Activated T-cell treated with anti-CD3 and anti-CD28 coated beads, Interleukin-2, amount 50 U/mL, for 72 hours (primary cell): ENCODE measurements at regions not wholly inside any gene's neighbourhood (a gene's known extent, or its start where the extent isn't known, plus 50 kb on each side); places are given as distances from the start of the nearest gene placed in this dataset.

Experiments used
- ATAC-seq, 2 donors: fragments of 150-1000 bp; cut with Tn5 transposase; replicated peaks in 1 of 2; 2 replicates each; pipeline ENCODE4 v1.10.0; 2021; ENCODE audit warnings: moderate library complexity in 2 of 2, mild to moderate bottlenecking in 1 of 2
- DNase-seq, 2 donors: peaks; one replicate each; pipeline ENCODE4 v3.0.0; 2021 to 2022; ENCODE audit warnings: mixed read lengths in 1 of 2
- H3K27ac Mint-ChIP-seq: one replicate; pipeline ENCODE4 v1.8.0; 2022; ENCODE audit warnings: mild to moderate bottlenecking, moderate library complexity, mixed read lengths
- H3K27me3 Mint-ChIP-seq: one replicate; pipeline ENCODE4 v1.8.0; 2022; ENCODE audit warnings: low read depth, mixed read lengths
- H3K36me3 Mint-ChIP-seq, 2 donors: one replicate each; pipeline ENCODE4 v1.8.0; 2022; ENCODE audit warnings: mixed read lengths in 2 of 2, mild to moderate bottlenecking in 1 of 2; ENCODE audit not compliant: insufficient read depth in 2 of 2
- H3K4me1 Mint-ChIP-seq: one replicate; pipeline ENCODE4 v1.8.0; 2022; ENCODE audit warnings: low read depth, mixed read lengths
- H3K4me3 Mint-ChIP-seq, 2 donors: one replicate each; pipeline ENCODE4 v1.8.0; 2022; ENCODE audit warnings: mild to moderate bottlenecking in 2 of 2, mixed read lengths in 2 of 2, moderate library complexity in 2 of 2
- H3K9me3 Mint-ChIP-seq, 2 donors: one replicate each; pipeline ENCODE4 v1.8.0; 2022; ENCODE audit warnings: mixed read lengths in 2 of 2

GRCh38 chr14:71371711-71372396, 464.6 kb downstream of the PCNX1 start:
- Mint-ChIP-seq H3K27ac (peak overlapping the region; percentile 95), H3K9me3 (peaks cover 0 to 3% of the 10 kb centered on the region in 2 donors)

GRCh38 chr14:71372411-71372838, 465.2 kb downstream of the PCNX1 start:
- H3K4me3 Mint-ChIP-seq: peak overlapping the region; percentile 1 to 86
- peaks cover 0 to 3% of the 10 kb centered on the region in 2 donors for H3K9me3 Mint-ChIP-seq
- H3K36me3 Mint-ChIP-seq: peaks cover 7 to 17% of the 10 kb centered on the region in 2 donors
- H3K27ac Mint-ChIP-seq: peak overlapping the region; percentile 95
- ATAC-seq (no peak), DNase-seq (no peak)
- H3K27me3 Mint-ChIP-seq: no peaks in the 10 kb centered on the region
- peaks cover 31% of the 10 kb centered on the region for H3K4me1 Mint-ChIP-seq

More at GRCh38 chr14:71371711-71372396, 464.6 kb downstream of the PCNX1 start:
- ATAC-seq (peak; percentile 98 to 99), DNase-seq (peak; percentile 25 to 28)
- H3K36me3 Mint-ChIP-seq: peaks cover 6 to 15% of the 10 kb centered on the region in 2 donors
- peak overlapping the region; percentile 1 to 86 for H3K4me3 Mint-ChIP-seq
- no peaks in the 10 kb centered on the region for H3K27me3 Mint-ChIP-seq
- peaks cover 30% of the 10 kb centered on the region for H3K4me1 Mint-ChIP-seq

- Mint-ChIP-seq H3K36me3 (peaks cover 12 to 30% of the 10 kb centered on the region in 2 donors), H3K27ac (no peak overlapping the region), H3K27me3 (no peaks in the 10 kb centered on the region), H3K9me3 (peaks cover 7 to 9% of the 10 kb centered on the region in 2 donors), H3K4me3 (no peak overlapping the region), H3K4me1 (peaks cover 44% of the 10 kb centered on the region)
- no peak for DNase-seq
- ATAC-seq: no peak
Observed at GRCh38 chr14:71373773-71374172, 466.5 kb downstream of the PCNX1 start.

DNA sequence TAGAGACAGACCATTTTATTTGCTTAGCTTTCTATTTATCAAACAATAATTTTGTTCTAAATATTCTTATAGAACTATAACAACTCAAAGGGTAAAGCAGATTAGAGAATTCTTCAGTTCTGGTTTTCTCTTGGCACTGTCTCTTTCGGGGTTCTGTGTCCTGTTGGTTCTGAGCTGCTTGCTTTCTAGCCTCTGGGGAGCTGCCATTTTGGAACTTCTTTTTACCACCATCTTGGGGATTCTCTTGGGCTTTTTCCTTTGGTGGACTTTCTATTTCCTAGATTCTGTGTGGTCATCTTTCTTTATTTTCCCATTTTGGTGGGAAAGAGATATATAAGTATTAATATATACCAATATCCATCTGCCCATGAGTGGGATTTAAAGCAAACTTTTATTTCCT, 467.7 kb downstream of the PCNX1 start:
- H3K4me1 Mint-ChIP-seq: peaks cover 48% of the 10 kb centered on the region
- no peaks in the 10 kb centered on the region for H3K27me3 Mint-ChIP-seq
- H3K36me3 Mint-ChIP-seq: peaks cover 15 to 33% of the 10 kb centered on the region in 2 donors
- no peak for DNase-seq
- peaks cover 7 to 9% of the 10 kb centered on the region in 2 donors for H3K9me3 Mint-ChIP-seq
- no peak overlapping the region for H3K4me3 Mint-ChIP-seq
- no peak overlapping the region for H3K27ac Mint-ChIP-seq
- ATAC-seq: no peak

DNA sequence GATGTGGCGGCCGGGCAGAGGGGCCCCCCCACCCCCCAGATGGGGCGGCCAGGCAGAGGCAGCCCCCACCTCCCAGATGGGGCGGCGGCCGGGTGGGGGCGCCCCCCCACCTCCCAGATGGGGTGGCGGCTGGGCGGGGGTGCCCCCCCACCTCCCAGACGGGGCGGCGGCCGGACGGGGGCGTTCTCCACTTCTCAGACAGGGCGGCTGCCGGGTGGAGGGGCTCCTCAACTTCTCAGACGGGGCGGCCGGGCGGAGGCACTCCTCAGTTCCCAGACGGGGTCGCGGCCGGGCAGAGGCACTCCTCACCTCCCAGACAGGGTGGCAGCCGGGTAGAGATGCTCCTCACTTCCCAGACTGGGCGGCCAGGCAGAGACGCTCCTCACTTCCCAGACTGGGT, 469.8 kb downstream of the PCNX1 start:
- DNase-seq (no peak), ATAC-seq (no peak)
- peaks cover 31% of the 10 kb centered on the region for H3K4me1 Mint-ChIP-seq
- H3K27me3 Mint-ChIP-seq: no peaks in the 10 kb centered on the region
- peaks cover 13 to 31% of the 10 kb centered on the region in 2 donors for H3K36me3 Mint-ChIP-seq
- H3K4me3 Mint-ChIP-seq: no peak overlapping the region
- H3K9me3 Mint-ChIP-seq: peaks cover 7 to 9% of the 10 kb centered on the region in 2 donors
- no peak overlapping the region for H3K27ac Mint-ChIP-seq

- DNase-seq (no peak), ATAC-seq (no peak)
- Mint-ChIP-seq H3K4me1 (peaks cover 23% of the 10 kb centered on the region), H3K27me3 (no peaks in the 10 kb centered on the region), H3K27ac (no peak overlapping the region), H3K4me3 (no peak overlapping the region), H3K9me3 (peaks cover 7 to 9% of the 10 kb centered on the region in 2 donors), H3K36me3 (peaks cover 13 to 29% of the 10 kb centered on the region in 2 donors)
Observed at GRCh38 chr14:71380271-71380670, 473.0 kb downstream of the PCNX1 start.

DNA sequence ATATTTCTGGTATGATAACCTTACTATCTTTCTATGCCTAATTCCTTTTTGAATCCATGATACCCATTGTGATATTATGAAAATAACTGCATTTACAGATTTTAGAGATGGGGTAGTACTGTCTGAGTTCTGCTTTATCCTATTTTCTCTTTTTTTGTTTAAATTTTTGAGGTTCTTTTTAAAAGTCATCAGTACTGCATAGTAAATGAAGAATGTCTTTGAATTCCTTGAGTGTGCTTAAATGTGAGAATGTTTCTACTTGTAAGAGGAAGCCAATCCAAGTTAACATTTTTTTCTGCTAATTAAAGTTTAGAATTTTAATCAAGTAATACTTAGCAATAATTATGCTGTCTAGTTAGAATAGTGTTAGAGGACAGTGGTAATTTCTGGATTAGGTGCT, 474.6 kb downstream of the PCNX1 start:
- Mint-ChIP-seq H3K9me3 (peaks cover 7% of the 10 kb centered on the region in 2 donors), H3K36me3 (peaks cover 9 to 19% of the 10 kb centered on the region in 2 donors), H3K27me3 (no peaks in the 10 kb centered on the region), H3K4me1 (peaks cover 35% of the 10 kb centered on the region), H3K4me3 (no peak overlapping the region), H3K27ac (no peak overlapping the region)
- no peak for DNase-seq
- ATAC-seq: no peak

- Mint-ChIP-seq H3K4me1 (peaks cover 40% of the 10 kb centered on the region), H3K27me3 (no peaks in the 10 kb centered on the region), H3K27ac (no peak overlapping the region), H3K36me3 (peaks cover 8 to 18% of the 10 kb centered on the region in 2 donors), H3K4me3 (no peak overlapping the region), H3K9me3 (peaks cover 7% of the 10 kb centered on the region in 2 donors)
- DNase-seq (no peak), ATAC-seq (no peak)
Observed at GRCh38 chr14:71382315-71382714, 475.1 kb downstream of the PCNX1 start.

- no peaks in the 10 kb centered on the region for H3K9me3 Mint-ChIP-seq
- H3K27ac Mint-ChIP-seq: no peak overlapping the region
- H3K36me3 Mint-ChIP-seq: peaks cover 3 to 6% of the 10 kb centered on the region in 2 donors
- ATAC-seq (no peak), DNase-seq (no peak)
- H3K4me1 Mint-ChIP-seq: peaks cover 41% of the 10 kb centered on the region
- no peak overlapping the region for H3K4me3 Mint-ChIP-seq
- no peaks in the 10 kb centered on the region for H3K27me3 Mint-ChIP-seq
Observed at GRCh38 chr14:71383510-71383909, 476.3 kb downstream of the PCNX1 start.

- peaks cover 41% of the 10 kb centered on the region for H3K4me1 Mint-ChIP-seq
- H3K36me3 Mint-ChIP-seq: no peaks in the 10 kb centered on the region
- H3K27me3 Mint-ChIP-seq: no peaks in the 10 kb centered on the region
- ATAC-seq (no peak), DNase-seq (no peak)
- H3K4me3 Mint-ChIP-seq: no peak overlapping the region
- H3K9me3 Mint-ChIP-seq: no peaks in the 10 kb centered on the region
- H3K27ac Mint-ChIP-seq: no peak overlapping the region
Observed at GRCh38 chr14:71384007-71384845, 477.0 kb downstream of the PCNX1 start.

DNA sequence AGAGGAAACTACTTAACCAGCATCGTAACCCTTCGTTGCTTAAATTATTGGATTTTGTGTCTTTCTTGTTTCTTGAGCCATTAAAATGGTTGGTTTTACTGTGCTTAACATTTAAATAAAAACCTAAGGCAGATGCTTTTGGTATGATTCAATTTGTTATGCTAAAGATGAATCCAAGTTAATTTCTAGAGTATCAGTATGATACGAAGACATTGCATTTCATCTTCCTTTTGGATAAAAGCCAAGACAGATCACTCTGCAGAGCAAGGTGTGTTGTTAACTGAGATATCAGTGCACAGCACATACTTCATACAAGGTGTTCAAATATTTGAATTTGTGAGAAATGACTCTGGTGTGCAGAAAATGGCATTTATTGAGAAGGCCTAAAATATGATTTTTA, 480.5 kb downstream of the PCNX1 start:
- no peak for DNase-seq
- peak overlapping the region; percentile 14 for H3K27ac Mint-ChIP-seq
- no peaks in the 10 kb centered on the region for H3K36me3 Mint-ChIP-seq
- peak; percentile 60 to 83 for ATAC-seq
- no peaks in the 10 kb centered on the region for H3K27me3 Mint-ChIP-seq
- H3K9me3 Mint-ChIP-seq: no peaks in the 10 kb centered on the region
- H3K4me3 Mint-ChIP-seq: peak overlapping the region; percentile 11 to 13
- H3K4me1 Mint-ChIP-seq: peaks cover 41% of the 10 kb centered on the region

DNA sequence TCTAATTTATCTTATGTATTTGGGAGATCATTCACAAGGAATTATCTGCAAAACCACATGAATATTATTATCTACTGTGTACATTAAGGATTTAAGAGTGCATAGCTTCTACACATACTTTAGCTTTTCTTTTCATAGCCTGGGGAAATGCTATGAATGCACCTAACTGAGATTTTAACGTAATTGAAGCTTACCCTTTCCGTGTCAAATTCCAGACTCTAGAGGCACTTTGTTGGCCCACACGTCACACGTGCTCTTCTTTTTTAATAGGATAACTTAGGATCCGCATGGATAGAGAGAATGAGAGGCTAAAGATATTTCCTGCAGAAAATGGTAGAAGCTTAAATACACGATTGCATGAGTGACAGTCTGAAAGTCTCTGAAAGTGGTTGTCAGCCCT, 481.1 kb downstream of the PCNX1 start:
- ATAC-seq (no peak), DNase-seq (no peak)
- Mint-ChIP-seq H3K27me3 (no peaks in the 10 kb centered on the region), H3K9me3 (no peaks in the 10 kb centered on the region), H3K27ac (peak overlapping the region; percentile 14), H3K4me1 (peaks cover 37% of the 10 kb centered on the region), H3K36me3 (no peaks in the 10 kb centered on the region), H3K4me3 (no peak overlapping the region)

DNA sequence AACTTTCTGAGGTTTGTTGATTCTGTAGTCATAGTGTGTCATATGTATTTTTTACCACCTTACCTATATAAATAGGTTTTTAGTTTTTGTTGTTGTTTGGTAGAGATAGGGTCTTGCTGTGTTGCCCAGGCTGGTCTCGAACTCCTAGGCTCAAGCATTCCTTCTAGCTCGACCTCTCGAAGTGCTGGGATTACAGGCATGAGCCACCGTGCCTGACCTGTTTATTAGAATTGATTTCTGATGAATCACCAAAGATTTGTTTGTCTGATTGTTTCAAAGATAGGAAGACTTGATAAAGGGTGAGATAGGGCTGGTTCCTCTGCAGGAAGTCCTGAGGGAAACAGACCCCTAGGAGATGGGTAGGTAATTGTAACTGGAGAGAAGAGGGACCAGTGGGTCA, 481.6 kb downstream of the PCNX1 start:
- Mint-ChIP-seq H3K9me3 (no peaks in the 10 kb centered on the region), H3K27me3 (no peaks in the 10 kb centered on the region), H3K4me1 (peaks cover 37% of the 10 kb centered on the region), H3K4me3 (no peak overlapping the region), H3K27ac (no peak overlapping the region), H3K36me3 (no peaks in the 10 kb centered on the region)
- no peak for ATAC-seq
- no peak for DNase-seq
